KMS-11 (cell line): ENCODE measurements at regions not wholly inside any gene's neighbourhood (a gene's known extent, or its start where the extent isn't known, plus 50 kb on each side); places are given as distances from the start of the nearest gene placed in this dataset.

Source experiments
- H2AFZ ChIP-seq: fragments of 200-600 bp; sonication (generic); 2 replicates; pipeline ENCODE4 v1.6.1; 2016; ENCODE audit warnings: antibody characterized with exemption, mixed run types, low read depth
- H3K27ac ChIP-seq: fragments of 200-600 bp; sonication (generic); 2 replicates; pipeline ENCODE4 v1.6.1; 2016; ENCODE audit warnings: mild to moderate bottlenecking, mixed run types
- H3K27me3 ChIP-seq: fragments of 200-600 bp; sonication (generic); 2 replicates; pipeline ENCODE4 v1.6.1; 2017; ENCODE audit warnings: mild to moderate bottlenecking, low read depth, mixed run types, moderate library complexity; ENCODE audit not compliant: insufficient read depth
- H3K36me3 ChIP-seq: fragments of 200-600 bp; sonication (generic); 2 replicates; pipeline ENCODE4 v1.6.1; 2017; ENCODE audit warnings: mild to moderate bottlenecking, mixed run types; ENCODE audit not compliant: insufficient read depth
- H3K4me1 ChIP-seq: fragments of 200-600 bp; sonication (generic); 2 replicates; pipeline ENCODE4 v1.6.1; 2016; ENCODE audit warnings: mild to moderate bottlenecking, low read depth, mixed run types; ENCODE audit not compliant: poor library complexity, severe bottlenecking
- H3K4me2 ChIP-seq: fragments of 200-600 bp; sonication (generic); 2 replicates; pipeline ENCODE4 v1.7.0; 2016; ENCODE audit warnings: mild to moderate bottlenecking, mixed run types
- H3K4me3 ChIP-seq: fragments of 200-600 bp; sonication (generic); IDR thresholded peaks from 2 replicates; pipeline ENCODE4 v1.6.1; 2017; ENCODE audit warnings: low read depth, low read length, mixed read lengths; ENCODE audit not compliant: insufficient read depth
- H3K79me2 ChIP-seq: fragments of 200-600 bp; sonication (generic); 2 replicates; pipeline ENCODE4 v1.6.1; 2016; ENCODE audit warnings: low read depth, mixed run types; ENCODE audit not compliant: insufficient read depth
- H3K9ac ChIP-seq: fragments of 200-600 bp; sonication (generic); 2 replicates; pipeline ENCODE4 v1.6.1; 2016; ENCODE audit warnings: mild to moderate bottlenecking, mixed run types
- H4K20me1 ChIP-seq: fragments of 200-600 bp; sonication (generic); 2 replicates; pipeline ENCODE4 v1.6.1; 2016; ENCODE audit warnings: mild to moderate bottlenecking, mixed run types; ENCODE audit not compliant: insufficient read depth
- TF ChIP-seq, protein P1 (sequence below): fragments of 200-600 bp; sonication (generic); conservative IDR thresholded peaks from 2 replicates; pipeline ENCODE4 v1.6.1; 2017; ENCODE audit warnings: low read depth, mild to moderate bottlenecking, antibody characterized with exemption, low read length, moderate library complexity, mixed read lengths

DNA sequence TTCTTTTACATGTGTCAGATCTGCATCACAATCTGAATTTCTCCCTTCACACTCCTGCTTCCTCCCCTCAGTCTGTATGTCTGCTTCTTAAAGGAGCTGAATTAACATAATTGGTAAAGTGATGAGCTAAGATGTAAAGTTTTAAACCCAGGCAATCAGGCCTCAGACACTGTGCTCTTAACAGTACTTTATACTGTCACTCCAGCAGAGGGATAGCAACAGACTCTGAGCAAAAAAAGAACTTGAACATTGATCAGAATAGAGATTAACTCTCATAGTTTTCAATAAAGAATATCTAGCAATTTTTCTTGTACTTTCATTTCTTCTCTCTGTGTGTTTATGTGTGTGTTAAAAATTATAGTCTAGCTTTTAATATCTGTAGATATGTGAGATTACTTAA lies 110.3 kb downstream of the DUSP10 start:
- H3K4me2 ChIP-seq: no peak overlapping the region
- TF ChIP-seq, protein P1, sequence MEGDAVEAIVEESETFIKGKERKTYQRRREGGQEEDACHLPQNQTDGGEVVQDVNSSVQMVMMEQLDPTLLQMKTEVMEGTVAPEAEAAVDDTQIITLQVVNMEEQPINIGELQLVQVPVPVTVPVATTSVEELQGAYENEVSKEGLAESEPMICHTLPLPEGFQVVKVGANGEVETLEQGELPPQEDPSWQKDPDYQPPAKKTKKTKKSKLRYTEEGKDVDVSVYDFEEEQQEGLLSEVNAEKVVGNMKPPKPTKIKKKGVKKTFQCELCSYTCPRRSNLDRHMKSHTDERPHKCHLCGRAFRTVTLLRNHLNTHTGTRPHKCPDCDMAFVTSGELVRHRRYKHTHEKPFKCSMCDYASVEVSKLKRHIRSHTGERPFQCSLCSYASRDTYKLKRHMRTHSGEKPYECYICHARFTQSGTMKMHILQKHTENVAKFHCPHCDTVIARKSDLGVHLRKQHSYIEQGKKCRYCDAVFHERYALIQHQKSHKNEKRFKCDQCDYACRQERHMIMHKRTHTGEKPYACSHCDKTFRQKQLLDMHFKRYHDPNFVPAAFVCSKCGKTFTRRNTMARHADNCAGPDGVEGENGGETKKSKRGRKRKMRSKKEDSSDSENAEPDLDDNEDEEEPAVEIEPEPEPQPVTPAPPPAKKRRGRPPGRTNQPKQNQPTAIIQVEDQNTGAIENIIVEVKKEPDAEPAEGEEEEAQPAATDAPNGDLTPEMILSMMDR: no peak
- H2AFZ ChIP-seq: no peak overlapping the region
- H3K79me2 ChIP-seq: no peaks in the 10 kb centered on the region
- H3K27me3 ChIP-seq: no peaks in the 10 kb centered on the region
- no peaks in the 10 kb centered on the region for H3K36me3 ChIP-seq
- H4K20me1 ChIP-seq: no peaks in the 10 kb centered on the region
- no peak overlapping the region for H3K27ac ChIP-seq
- H3K9ac ChIP-seq: no peak overlapping the region
- H3K4me1 ChIP-seq: no peaks in the 10 kb centered on the region
- no peak overlapping the region for H3K4me3 ChIP-seq

GRCh38 chr1:221632072-221632471 lies 109.8 kb downstream of the DUSP10 start:
- Histone ChIP-seq H3K27me3 (no peaks in the 10 kb centered on the region), H3K36me3 (no peaks in the 10 kb centered on the region), H4K20me1 (no peaks in the 10 kb centered on the region), H2AFZ (no peak overlapping the region), H3K4me1 (no peaks in the 10 kb centered on the region), H3K27ac (no peak overlapping the region), H3K9ac (no peak overlapping the region), H3K4me2 (no peak overlapping the region), H3K79me2 (no peaks in the 10 kb centered on the region), H3K4me3 (no peak overlapping the region)
- TF ChIP-seq, protein P1: no peak

GRCh38 chr1:221633841-221634409 lies 108.0 kb downstream of the DUSP10 start:
- Histone ChIP-seq H3K4me2 (no peak overlapping the region), H3K4me3 (no peak overlapping the region), H4K20me1 (no peaks in the 10 kb centered on the region), H2AFZ (no peak overlapping the region), H3K36me3 (no peaks in the 10 kb centered on the region), H3K27ac (no peak overlapping the region), H3K9ac (no peak overlapping the region), H3K79me2 (no peaks in the 10 kb centered on the region), H3K4me1 (no peaks in the 10 kb centered on the region), H3K27me3 (no peaks in the 10 kb centered on the region)
- TF ChIP-seq, protein P1: no peak

DNA sequence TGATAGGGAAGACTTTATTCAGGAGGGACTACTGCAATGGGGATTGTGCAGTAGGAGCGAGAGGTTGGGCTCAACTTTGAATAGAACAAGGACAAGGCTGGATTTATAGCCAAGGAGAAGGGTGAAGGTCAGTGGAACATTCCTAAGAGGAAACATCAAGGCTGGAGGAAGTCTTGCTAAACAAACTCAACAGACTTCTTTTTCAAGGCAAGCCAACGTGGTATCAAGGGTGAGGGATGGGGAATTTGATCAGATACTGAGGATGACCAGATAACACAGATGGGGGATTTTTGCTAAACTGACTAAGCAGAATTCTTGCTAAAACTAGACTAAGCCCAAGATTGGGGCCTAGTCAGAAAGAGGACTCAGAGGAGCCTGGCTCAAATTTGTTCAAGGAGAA lies 107.3 kb downstream of the DUSP10 start:
- TF ChIP-seq, protein P1: no peak
- Histone ChIP-seq H3K27me3 (no peaks in the 10 kb centered on the region), H3K4me1 (no peaks in the 10 kb centered on the region), H3K9ac (no peak overlapping the region), H3K27ac (no peak overlapping the region), H2AFZ (no peak overlapping the region), H3K4me3 (no peak overlapping the region), H3K79me2 (no peaks in the 10 kb centered on the region), H4K20me1 (no peaks in the 10 kb centered on the region), H3K36me3 (no peaks in the 10 kb centered on the region), H3K4me2 (no peak overlapping the region)
